ENCODE measurements at regions not wholly inside any gene's neighbourhood (a gene's known extent, or its start where the extent isn't known, plus 50 kb on each side); places are given as distances from the start of the nearest gene placed in this dataset.
"Not testable (repeated sequence)": the region's sequence is repeated elsewhere in the genome, so short reads cannot be mapped to it uniquely, and the experiment has no call there.

- peaks cover 0 to 2% (median 0%) of the 10 kb centered on the region in 4 donors for H3K9me3 ChIP-seq
- TF ChIP-seq CTCF (IDR thresholded peaks at IDR 0.05), result no peak
- no peak for TF ChIP-seq POLR2A (IDR thresholded peaks at IDR 0.05)
- WGBS (ENCODE audit: insufficient coverage, low coverage, low lambda C conversion rate, missing lambda C conversion rate), result 61% methylated on average over 6 of the region's 13 CpGs
- intact Hi-C loops (cut with DNase I), result no loop called here
- no peak for ATAC-seq
- DNase-seq, result no peak
- H3K4me1 ChIP-seq, result peaks cover 0 to 14% (median 7%) of the 10 kb centered on the region in 4 donors
- H3K27me3 ChIP-seq, result no peaks in the 10 kb centered on the region
- H3K4me3 ChIP-seq, result no peak overlapping the region
- no peak overlapping the region for H3K27ac ChIP-seq
- H3K36me3 ChIP-seq, result no peaks in the 10 kb centered on the region
These were observed 190.7 kb upstream of the GATA6 start for GRCh38 chr18:21978546-21979170.

GRCh38 chr18:21979171-21979560 is 190.2 kb upstream of the GATA6 start:
- no peak for ATAC-seq
- no peak overlapping the region for H3K27ac ChIP-seq
- no peaks in the 10 kb centered on the region for H3K36me3 ChIP-seq
- intact Hi-C loops (cut with DNase I), result no loop called here
- 85% methylated on average over 4 of the region's 4 CpGs for WGBS (ENCODE audit: insufficient coverage, low coverage, low lambda C conversion rate, missing lambda C conversion rate)
- peaks cover 0 to 14% (median 7%) of the 10 kb centered on the region in 4 donors for H3K4me1 ChIP-seq
- peaks cover 0 to 2% (median 0%) of the 10 kb centered on the region in 4 donors for H3K9me3 ChIP-seq
- H3K27me3 ChIP-seq, result no peaks in the 10 kb centered on the region
- TF ChIP-seq CTCF (IDR thresholded peaks at IDR 0.05) (no peak), POLR2A (IDR thresholded peaks at IDR 0.05) (no peak)
- no peak overlapping the region for H3K4me3 ChIP-seq
- DNase-seq, result no peak

GRCh38 chr18:21979759-21980158 is 189.6 kb upstream of the GATA6 start:
- WGBS (ENCODE audit: insufficient coverage, low coverage, low lambda C conversion rate, missing lambda C conversion rate), result 85% methylated on average over 1 of the region's 1 CpG
- peak overlapping the region in 1 of 3 donors; percentile 45 for H3K27ac ChIP-seq

GRCh38 chr18:21980744-21981143 is 188.6 kb upstream of the GATA6 start:
- no peak overlapping the region for H3K4me3 ChIP-seq
- no peaks in the 10 kb centered on the region for H3K36me3 ChIP-seq
- 21% methylated on average over 4 of the region's 5 CpGs for WGBS (ENCODE audit: insufficient coverage, low coverage, low lambda C conversion rate, missing lambda C conversion rate)
- H3K27ac ChIP-seq, result peak overlapping the region; percentile 47 to 67 (median 60)
- H3K9me3 ChIP-seq, result peaks cover 0 to 2% (median 0%) of the 10 kb centered on the region in 4 donors
- peak; percentile 98 to 99 (median 98) for ATAC-seq
- TF ChIP-seq POLR2A (IDR thresholded peaks at IDR 0.05) (no peak), CTCF (IDR thresholded peaks at IDR 0.05) (no peak)
- DNase-seq, result peak; percentile 66 to 91 (median 81)
- no peaks in the 10 kb centered on the region for H3K27me3 ChIP-seq
- H3K4me1 ChIP-seq, result peaks cover 0 to 14% (median 7%) of the 10 kb centered on the region in 4 donors
- intact Hi-C loops (cut with DNase I), result no loop called here

More at GRCh38 chr18:21979759-21980158, 189.6 kb upstream of the GATA6 start:
- Histone ChIP-seq H3K27me3 (no peaks in the 10 kb centered on the region), H3K36me3 (no peaks in the 10 kb centered on the region), H3K9me3 (peaks cover 0 to 2% (median 0%) of the 10 kb centered on the region in 4 donors), H3K4me3 (no peak overlapping the region), H3K4me1 (peaks cover 0 to 14% (median 7%) of the 10 kb centered on the region in 4 donors)
- TF ChIP-seq CTCF (IDR thresholded peaks at IDR 0.05) (no peak), POLR2A (IDR thresholded peaks at IDR 0.05) (no peak)
- no peak for ATAC-seq
- no peak for DNase-seq
- intact Hi-C loops (cut with DNase I), result no loop called here

GRCh38 chr18:21981489-21981888 is 187.9 kb upstream of the GATA6 start:
- H3K4me3 ChIP-seq; H3K27me3 ChIP-seq; H3K9me3 ChIP-seq; ATAC-seq; intact Hi-C loops (cut with DNase I); H3K36me3 ChIP-seq: not testable (repeated sequence)
- 90% methylated on average over 4 of the region's 11 CpGs for WGBS (ENCODE audit: insufficient coverage, low coverage, low lambda C conversion rate, missing lambda C conversion rate)
- DNase-seq, result peak in 1 of 3 donors; percentile 34
- peaks cover 0 to 14% (median 7%) of the 10 kb centered on the region in 4 donors for H3K4me1 ChIP-seq
- peak overlapping the region in 2 of 3 donors; percentile 60 to 67 for H3K27ac ChIP-seq
